ENCODE measurements at regions not wholly inside any gene's neighbourhood (a gene's known extent, or its start where the extent isn't known, plus 50 kb on each side); places are given as distances from the start of the nearest gene placed in this dataset.

DNA sequence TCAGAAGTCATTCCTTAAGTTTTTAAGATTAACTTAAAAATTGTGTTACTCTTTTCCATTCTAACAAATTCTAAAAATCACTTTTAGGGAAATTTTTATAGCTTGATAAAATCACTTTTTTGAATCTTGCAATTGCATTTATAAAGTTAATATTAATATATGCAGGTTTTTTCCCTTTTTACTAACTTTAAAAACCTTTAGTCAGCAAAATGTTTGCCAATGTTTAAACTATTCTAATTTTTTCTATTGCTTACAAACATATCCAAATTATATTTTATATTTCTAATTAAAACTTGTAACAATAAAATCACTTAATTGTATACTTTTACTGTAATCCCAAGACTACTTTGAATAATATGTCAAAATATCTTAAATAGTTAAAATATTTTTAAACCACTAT is 839.4 kb downstream of the TBL1XR1 start:
- TF ChIP-seq POLR2A (IDR thresholded peaks at IDR 0.05): no peak
- TF ChIP-seq, protein P1, sequence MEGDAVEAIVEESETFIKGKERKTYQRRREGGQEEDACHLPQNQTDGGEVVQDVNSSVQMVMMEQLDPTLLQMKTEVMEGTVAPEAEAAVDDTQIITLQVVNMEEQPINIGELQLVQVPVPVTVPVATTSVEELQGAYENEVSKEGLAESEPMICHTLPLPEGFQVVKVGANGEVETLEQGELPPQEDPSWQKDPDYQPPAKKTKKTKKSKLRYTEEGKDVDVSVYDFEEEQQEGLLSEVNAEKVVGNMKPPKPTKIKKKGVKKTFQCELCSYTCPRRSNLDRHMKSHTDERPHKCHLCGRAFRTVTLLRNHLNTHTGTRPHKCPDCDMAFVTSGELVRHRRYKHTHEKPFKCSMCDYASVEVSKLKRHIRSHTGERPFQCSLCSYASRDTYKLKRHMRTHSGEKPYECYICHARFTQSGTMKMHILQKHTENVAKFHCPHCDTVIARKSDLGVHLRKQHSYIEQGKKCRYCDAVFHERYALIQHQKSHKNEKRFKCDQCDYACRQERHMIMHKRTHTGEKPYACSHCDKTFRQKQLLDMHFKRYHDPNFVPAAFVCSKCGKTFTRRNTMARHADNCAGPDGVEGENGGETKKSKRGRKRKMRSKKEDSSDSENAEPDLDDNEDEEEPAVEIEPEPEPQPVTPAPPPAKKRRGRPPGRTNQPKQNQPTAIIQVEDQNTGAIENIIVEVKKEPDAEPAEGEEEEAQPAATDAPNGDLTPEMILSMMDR (IDR thresholded peaks at IDR 0.05 in 4 of 5, conservative IDR thresholded peaks at IDR 0.05 in 1 of 5): no peak

Measured in gastrocnemius medialis (tissue), 4 donors.